ENCODE measurements at regions not wholly inside any gene's neighbourhood (a gene's known extent, or its start where the extent isn't known, plus 50 kb on each side); places are given as distances from the start of the nearest gene placed in this dataset.

DNA sequence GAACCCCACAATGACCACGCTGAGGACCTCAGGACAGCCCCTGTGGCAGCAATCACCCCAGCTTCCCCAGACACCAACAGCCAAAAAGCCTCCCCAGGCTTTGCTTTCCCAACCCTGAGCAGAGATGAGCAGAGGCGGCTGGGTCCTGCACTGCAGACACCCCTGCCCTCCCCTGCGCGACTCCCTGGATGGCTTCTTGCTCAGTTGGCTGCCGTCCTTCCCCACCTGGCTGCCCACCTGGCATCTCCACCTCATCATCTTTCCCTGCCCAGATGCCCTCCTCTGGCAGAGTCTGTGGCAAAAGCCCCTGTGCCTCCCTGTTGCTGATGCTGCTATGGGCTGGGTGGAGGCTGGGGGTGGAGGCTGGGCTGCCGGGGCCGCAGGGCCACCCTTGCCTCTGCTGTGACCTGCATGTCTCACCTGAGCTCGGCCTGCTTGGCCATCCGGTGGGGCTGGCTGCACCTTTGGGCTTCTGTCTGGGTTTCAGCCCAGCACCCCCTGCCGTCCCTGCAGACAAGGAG is 567.7 kb downstream of the TCERG1L start:
- H3T11ph ChIP-seq (ENCODE audit: low read length), result no peak overlapping the region
- peaks cover 7% of the 10 kb centered on the region; the same call in 1 of the 2 replicates for H3K4me1 ChIP-seq (ENCODE audit: insufficient read depth, low read length)
- H3K27me3 Mint-ChIP-seq (ENCODE audit: low read depth), result peaks cover 5% of the 10 kb centered on the region
- H3K14ac ChIP-seq (ENCODE audit: insufficient read depth, low read length), result no peak overlapping the region
- no peak overlapping the region for H2BK120ac ChIP-seq (ENCODE audit: low read depth, low read length, poor library complexity, severe bottlenecking)
- no peak overlapping the region for H2BK15ac ChIP-seq (ENCODE audit: low read depth, low read length)
- no peak overlapping the region for H3K4me2 ChIP-seq (ENCODE audit: insufficient read depth, insufficient read length, low read length)
- no peak overlapping the region for H2BK5ac ChIP-seq (ENCODE audit: insufficient read length, low read length)
- no peak for DNase-seq
- H4K8ac ChIP-seq (replicated peaks; ENCODE audit: insufficient read length, low read depth, low read length), result no peak overlapping the region
- H3K36me3 Mint-ChIP-seq (ENCODE audit: insufficient read depth in 1 of 3, low read depth in 3 of 3), result no peaks in the 10 kb centered on the region
- no peaks in the 10 kb centered on the region for H3K23me2 ChIP-seq (ENCODE audit: insufficient read length, low read depth, low read length, poor library complexity, severe bottlenecking)
- no CpG with 5 or more reads among the region's 10 CpGs for WGBS (ENCODE audit: extremely low coverage, insufficient read length, low lambda C conversion rate)
- no peaks in the 10 kb centered on the region for H3K27me3 ChIP-seq (ENCODE audit: insufficient read depth, low read length)
- H3K27ac ChIP-seq (ENCODE audit: insufficient read length, low read depth, low read length), result no peak overlapping the region
- H3K9me3 ChIP-seq (ENCODE audit: control insufficient read depth, low read depth, low read length), result no peaks in the 10 kb centered on the region
- H3K4me3 Mint-ChIP-seq, result no peak overlapping the region
- no peak overlapping the region for H3K23ac ChIP-seq (ENCODE audit: insufficient read length, low read depth, low read length)
- no peaks in the 10 kb centered on the region; a peak in 1 of 5 replicates for H3K9me3 Mint-ChIP-seq
- no peak overlapping the region for H4K5ac ChIP-seq (ENCODE audit: insufficient read length, low read depth, low read length)
- no peak overlapping the region; a peak in 1 of 7 replicates for H3K27ac Mint-ChIP-seq
- no peak overlapping the region for H4K91ac ChIP-seq (ENCODE audit: insufficient read length, low read depth, low read length)
- H2AFZ ChIP-seq (ENCODE audit: low read length), result no peak overlapping the region
- no peak overlapping the region for H3K9ac ChIP-seq (ENCODE audit: extremely low read depth, insufficient read length, low read length)
- H3K4me1 Mint-ChIP-seq, result peaks cover 32 to 55% of the 10 kb centered on the region in 2 experiments
- H3K79me1 ChIP-seq (ENCODE audit: insufficient read depth, low read depth, low read length, poor library complexity, severe bottlenecking), result no peaks in the 10 kb centered on the region
- no peak overlapping the region for H2BK20ac ChIP-seq (ENCODE audit: low read depth, low read length, poor library complexity, severe bottlenecking)
- no peak overlapping the region for H3K4ac ChIP-seq (ENCODE audit: low read depth, low read length)
- no peak overlapping the region for H2BK12ac ChIP-seq (ENCODE audit: insufficient read length, low read depth, low read length)
- no peak overlapping the region for H2AK5ac ChIP-seq (ENCODE audit: insufficient read length, low read length)
- no peak overlapping the region for H3K56ac ChIP-seq (ENCODE audit: insufficient read length, low read depth, low read length)
- no peaks in the 10 kb centered on the region for H4K20me1 ChIP-seq (ENCODE audit: control insufficient read depth, insufficient read depth, insufficient read length)
- H3K79me2 ChIP-seq (ENCODE audit: insufficient read depth, low read length), result no peaks in the 10 kb centered on the region
- no peak overlapping the region for H3K18ac ChIP-seq (ENCODE audit: insufficient read length, low read depth, low read length)
- TF ChIP-seq, protein P1, sequence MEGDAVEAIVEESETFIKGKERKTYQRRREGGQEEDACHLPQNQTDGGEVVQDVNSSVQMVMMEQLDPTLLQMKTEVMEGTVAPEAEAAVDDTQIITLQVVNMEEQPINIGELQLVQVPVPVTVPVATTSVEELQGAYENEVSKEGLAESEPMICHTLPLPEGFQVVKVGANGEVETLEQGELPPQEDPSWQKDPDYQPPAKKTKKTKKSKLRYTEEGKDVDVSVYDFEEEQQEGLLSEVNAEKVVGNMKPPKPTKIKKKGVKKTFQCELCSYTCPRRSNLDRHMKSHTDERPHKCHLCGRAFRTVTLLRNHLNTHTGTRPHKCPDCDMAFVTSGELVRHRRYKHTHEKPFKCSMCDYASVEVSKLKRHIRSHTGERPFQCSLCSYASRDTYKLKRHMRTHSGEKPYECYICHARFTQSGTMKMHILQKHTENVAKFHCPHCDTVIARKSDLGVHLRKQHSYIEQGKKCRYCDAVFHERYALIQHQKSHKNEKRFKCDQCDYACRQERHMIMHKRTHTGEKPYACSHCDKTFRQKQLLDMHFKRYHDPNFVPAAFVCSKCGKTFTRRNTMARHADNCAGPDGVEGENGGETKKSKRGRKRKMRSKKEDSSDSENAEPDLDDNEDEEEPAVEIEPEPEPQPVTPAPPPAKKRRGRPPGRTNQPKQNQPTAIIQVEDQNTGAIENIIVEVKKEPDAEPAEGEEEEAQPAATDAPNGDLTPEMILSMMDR (conservative IDR thresholded peaks at IDR 0.05), result no peak

Data from H9 (cell line).